Astrocyte (in vitro differentiated cells and primary cell): ENCODE measurements at regions not wholly inside any gene's neighbourhood (a gene's known extent, or its start where the extent isn't known, plus 50 kb on each side); places are given as distances from the start of the nearest gene placed in this dataset.

Experiments
- DNase-seq: peaks from one replicate; pipeline ENCODE4 v3.0.0-alpha.2; 2010; ENCODE audit warnings: low read depth
- FAIRE-seq: peaks from 2 replicates; lab custom pipeline; 2011; peaks lifted over from hg19 to GRCh38; lab: Jason Lieb, UNC
- H2AFZ ChIP-seq: 2 replicates; pipeline ENCODE4 v1.6.0; 2012; ENCODE audit warnings: low read depth, low read length, inconsistent platforms
- H3K27ac ChIP-seq: 2 replicates; pipeline ENCODE4 v1.5.1; 2011; ENCODE audit warnings: low read depth, low read length, inconsistent platforms
- H3K27me3 ChIP-seq: 2 replicates; pipeline ENCODE4 v1.6.0; 2011; ENCODE audit warnings: low read length, inconsistent platforms; ENCODE audit not compliant: insufficient read depth
- H3K36me3 ChIP-seq: 2 replicates; pipeline ENCODE4 v1.5.1; 2011; ENCODE audit warnings: low read length, inconsistent platforms; ENCODE audit not compliant: insufficient read depth
- H3K4me1 ChIP-seq: 2 replicates; pipeline ENCODE4 v1.5.1; 2011; ENCODE audit warnings: low read length, inconsistent platforms; ENCODE audit not compliant: insufficient read depth
- H3K4me2 ChIP-seq: 2 replicates; pipeline ENCODE4 v1.6.0; 2012; ENCODE audit warnings: low read length, inconsistent platforms
- H3K4me3 ChIP-seq: 2 replicates; pipeline ENCODE4 v1.5.1; 2011; ENCODE audit warnings: low read depth, mild to moderate bottlenecking, low read length, inconsistent platforms; ENCODE audit not compliant: insufficient read depth
- H3K79me2 ChIP-seq: 2 replicates; pipeline ENCODE4 v1.6.0; 2012; ENCODE audit warnings: mild to moderate bottlenecking, low read length, inconsistent platforms; ENCODE audit not compliant: insufficient read depth
- H3K9ac ChIP-seq: 2 replicates; pipeline ENCODE4 v1.6.0; 2012; ENCODE audit warnings: mild to moderate bottlenecking, low read length, inconsistent platforms
- H3K9me3 ChIP-seq: 2 replicates; pipeline ENCODE4 v1.5.1; 2012; ENCODE audit warnings: low read depth, mild to moderate bottlenecking, low read length, inconsistent platforms; ENCODE audit not compliant: insufficient read depth
- H4K20me1 ChIP-seq: 2 replicates; pipeline ENCODE4 v1.6.0; 2012; ENCODE audit warnings: low read length, inconsistent platforms; ENCODE audit not compliant: insufficient read depth
- H3K27ac Mint-ChIP-seq: one replicate; pipeline ENCODE4 v1.8.0; 2021; ENCODE audit warnings: mild to moderate bottlenecking, mixed read lengths; ENCODE audit not compliant: unreplicated experiment
- H3K27me3 Mint-ChIP-seq: one replicate; pipeline ENCODE4 v1.8.0; 2021; ENCODE audit warnings: low read depth, mixed read lengths; ENCODE audit not compliant: unreplicated experiment
- H3K36me3 Mint-ChIP-seq: one replicate; pipeline ENCODE4 v1.8.0; 2021; ENCODE audit warnings: low read depth, mixed read lengths; ENCODE audit not compliant: unreplicated experiment
- H3K4me1 Mint-ChIP-seq: one replicate; pipeline ENCODE4 v1.8.0; 2021; ENCODE audit warnings: low read depth, mixed read lengths; ENCODE audit not compliant: unreplicated experiment
- H3K4me3 Mint-ChIP-seq: one replicate; pipeline ENCODE4 v1.8.0; 2021; ENCODE audit warnings: mild to moderate bottlenecking, moderate library complexity, mixed read lengths; ENCODE audit not compliant: unreplicated experiment
- H3K9me3 Mint-ChIP-seq: one replicate; pipeline ENCODE4 v1.8.0; 2021; ENCODE audit warnings: mild to moderate bottlenecking, mixed read lengths; ENCODE audit not compliant: unreplicated experiment
- CTCF ChIP-seq: IDR thresholded peaks from 2 replicates; pipeline ENCODE4 v1.5.1; 2011; ENCODE audit warnings: low read depth, mild to moderate bottlenecking, inconsistent platforms, low read length, moderate library complexity; ENCODE audit not compliant: insufficient read depth
- EZH2 ChIP-seq: IDR thresholded peaks from 2 replicates; pipeline ENCODE4 v1.6.1; 2012; ENCODE audit warnings: mild to moderate bottlenecking, low read length, inconsistent platforms; ENCODE audit not compliant: insufficient read depth

- Histone ChIP-seq H3K27me3 (no peaks in the 10 kb centered on the region), H3K9me3 (peaks cover 4% of the 10 kb centered on the region), H3K4me3 (no peak overlapping the region), H4K20me1 (no peaks in the 10 kb centered on the region), H3K4me2 (no peak overlapping the region), H3K4me1 (no peaks in the 10 kb centered on the region), H3K27ac (no peak overlapping the region), H2AFZ (no peak overlapping the region), H3K79me2 (no peaks in the 10 kb centered on the region), H3K36me3 (no peaks in the 10 kb centered on the region), H3K9ac (no peak overlapping the region)
- H3K27ac Mint-ChIP-seq: no peak overlapping the region
- H3K9me3 Mint-ChIP-seq: no peaks in the 10 kb centered on the region
- no peaks in the 10 kb centered on the region for H3K36me3 Mint-ChIP-seq
- TF ChIP-seq EZH2 (no peak), CTCF (no peak)
- no peak overlapping the region for H3K4me3 Mint-ChIP-seq
- no peaks in the 10 kb centered on the region for H3K27me3 Mint-ChIP-seq
- FAIRE-seq (no peak), DNase-seq (no peak)
- no peaks in the 10 kb centered on the region for H3K4me1 Mint-ChIP-seq
Observed at GRCh38 chr6:62889240-62889639, 322.0 kb upstream of the FKBP1C start.

GRCh38 chr6:62891065-62891647 lies 320.1 kb upstream of the FKBP1C start:
- no peaks in the 10 kb centered on the region for H3K27me3 ChIP-seq
- Mint-ChIP-seq H3K27ac (no peak overlapping the region), H3K4me1 (no peaks in the 10 kb centered on the region), H3K4me3 (no peak overlapping the region), H3K27me3 (no peaks in the 10 kb centered on the region), H3K36me3 (no peaks in the 10 kb centered on the region), H3K9me3 (no peaks in the 10 kb centered on the region)
- H2AFZ ChIP-seq: no peak overlapping the region
- H3K9me3 ChIP-seq: peaks cover 4% of the 10 kb centered on the region
- no peaks in the 10 kb centered on the region for H3K79me2 ChIP-seq
- no peak overlapping the region for H3K4me2 ChIP-seq
- TF ChIP-seq CTCF (peak; percentile 27), EZH2 (no peak)
- no peaks in the 10 kb centered on the region for H3K4me1 ChIP-seq
- H3K36me3 ChIP-seq: no peaks in the 10 kb centered on the region
- H4K20me1 ChIP-seq: no peaks in the 10 kb centered on the region
- H3K9ac ChIP-seq: no peak overlapping the region
- DNase-seq (no peak), FAIRE-seq (no peak)
- no peak overlapping the region for H3K4me3 ChIP-seq
- no peak overlapping the region for H3K27ac ChIP-seq

- H4K20me1 ChIP-seq: no peaks in the 10 kb centered on the region
- no peaks in the 10 kb centered on the region for H3K79me2 ChIP-seq
- Mint-ChIP-seq H3K27me3 (no peaks in the 10 kb centered on the region), H3K4me1 (no peaks in the 10 kb centered on the region), H3K9me3 (no peaks in the 10 kb centered on the region), H3K27ac (no peak overlapping the region), H3K4me3 (no peak overlapping the region), H3K36me3 (no peaks in the 10 kb centered on the region)
- DNase-seq (no peak), FAIRE-seq (no peak)
- H3K4me2 ChIP-seq: no peak overlapping the region
- no peaks in the 10 kb centered on the region for H3K36me3 ChIP-seq
- H3K4me3 ChIP-seq: no peak overlapping the region
- H3K27ac ChIP-seq: no peak overlapping the region
- no peak overlapping the region for H3K9ac ChIP-seq
- peaks cover 4% of the 10 kb centered on the region for H3K9me3 ChIP-seq
- no peak overlapping the region for H2AFZ ChIP-seq
- TF ChIP-seq CTCF (no peak), EZH2 (no peak)
- H3K4me1 ChIP-seq: no peaks in the 10 kb centered on the region
- H3K27me3 ChIP-seq: no peaks in the 10 kb centered on the region
Observed at GRCh38 chr6:62894114-62894513, 317.2 kb upstream of the FKBP1C start.
